ENCODE measurements at regions not wholly inside any gene's neighbourhood (a gene's known extent, or its start where the extent isn't known, plus 50 kb on each side); places are given as distances from the start of the nearest gene placed in this dataset.
A peak's percentile ranks its signal among the peaks of the same experiment; 100 is the strongest.
"Not testable (repeated sequence)": the region's sequence is repeated elsewhere in the genome, so short reads cannot be mapped to it uniquely, and the experiment has no call there.

DNA sequence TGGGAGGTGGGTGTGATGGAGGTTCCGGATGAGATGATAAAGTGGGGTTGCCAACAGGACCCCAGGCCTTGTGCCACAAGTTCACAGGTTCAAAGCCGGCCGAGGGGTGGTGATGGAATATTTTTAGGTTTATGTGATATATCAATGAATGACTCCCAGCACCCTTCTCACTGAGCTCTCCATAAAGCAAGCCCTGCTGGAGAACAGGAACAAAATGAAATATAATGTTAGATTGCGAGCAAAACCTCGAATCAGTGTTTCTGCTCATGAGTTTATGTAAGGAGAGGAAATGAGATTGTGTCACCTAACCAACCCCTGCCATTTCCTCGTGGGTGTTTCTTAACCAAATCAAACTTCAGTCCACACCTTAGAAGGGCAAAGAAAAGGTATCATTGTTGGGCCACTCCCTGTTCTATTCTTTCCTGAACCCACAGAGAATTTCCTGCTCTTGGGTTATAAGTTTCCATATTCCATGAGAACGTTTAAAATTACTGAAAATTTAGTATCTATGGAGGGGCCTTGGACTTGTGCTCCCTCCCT lies 192.2 kb upstream of the EXOC2 start:
- DNase-seq: peak in 1 of 2 donors; percentile 16

DNA sequence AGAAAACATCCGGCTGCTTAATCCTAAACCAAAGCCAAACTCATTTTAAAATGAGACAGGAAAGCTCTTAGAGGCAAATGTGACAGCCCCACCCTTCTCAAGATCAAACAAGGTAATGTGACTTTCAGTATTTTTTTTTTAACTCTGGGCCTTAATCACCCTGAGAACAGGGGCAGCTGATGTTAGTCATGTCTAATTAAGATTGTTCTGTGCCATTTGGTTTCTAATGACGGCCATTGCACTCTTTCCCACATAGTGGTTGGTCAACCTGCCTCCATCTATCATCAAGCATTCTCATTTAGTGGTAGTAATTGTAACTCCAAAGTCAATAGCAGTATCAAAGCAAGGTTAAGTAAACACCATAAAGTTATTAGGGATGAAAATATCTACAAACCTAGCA lies 191.6 kb upstream of the EXOC2 start:
- no peak for DNase-seq

DNA sequence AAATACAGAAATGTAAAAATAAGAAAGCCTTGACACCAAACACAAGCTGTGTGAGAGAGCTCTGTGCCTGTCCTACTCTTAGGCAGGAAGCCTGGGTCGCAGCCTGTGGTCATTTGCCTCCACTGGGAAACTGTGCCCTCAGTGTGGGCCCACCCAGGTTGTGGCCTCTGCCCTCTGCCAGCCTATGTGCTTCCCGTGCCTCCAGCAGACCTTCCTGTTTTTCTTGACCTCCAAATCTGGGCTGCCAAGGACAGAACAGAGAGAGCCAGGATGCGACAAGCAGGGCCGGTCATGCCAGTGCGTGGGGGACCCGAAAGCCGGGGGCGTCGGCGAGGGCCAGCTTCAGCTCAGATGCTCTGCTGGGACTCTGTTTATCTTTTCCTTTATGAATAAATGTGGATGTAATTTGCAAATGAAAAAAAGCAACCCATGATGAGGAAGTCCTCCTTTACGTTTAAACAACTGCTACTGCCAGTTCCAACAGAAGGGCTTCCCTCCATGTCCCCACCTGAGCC lies 189.2 kb upstream of the EXOC2 start:
- DNase-seq: no peak

DNA sequence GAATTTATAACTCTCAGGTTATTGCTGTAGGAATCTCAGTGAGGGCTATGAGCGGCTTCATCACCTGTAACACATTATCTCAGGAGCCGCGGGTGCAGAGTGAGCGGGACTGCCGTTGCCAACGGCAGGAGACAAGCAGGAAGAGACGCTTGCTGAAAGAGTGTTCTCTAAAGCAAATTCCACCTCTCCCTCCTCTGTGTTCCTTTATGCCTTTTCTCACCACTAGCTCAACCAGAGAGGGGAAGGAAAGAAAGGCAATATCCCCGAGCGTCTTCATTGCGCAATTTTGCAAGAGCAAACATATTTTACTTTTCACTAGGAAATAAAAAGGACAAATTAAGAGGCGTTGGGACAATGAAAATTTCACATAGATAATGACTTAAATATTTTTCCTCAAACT lies 185.2 kb upstream of the EXOC2 start:
- no peak for DNase-seq

DNA sequence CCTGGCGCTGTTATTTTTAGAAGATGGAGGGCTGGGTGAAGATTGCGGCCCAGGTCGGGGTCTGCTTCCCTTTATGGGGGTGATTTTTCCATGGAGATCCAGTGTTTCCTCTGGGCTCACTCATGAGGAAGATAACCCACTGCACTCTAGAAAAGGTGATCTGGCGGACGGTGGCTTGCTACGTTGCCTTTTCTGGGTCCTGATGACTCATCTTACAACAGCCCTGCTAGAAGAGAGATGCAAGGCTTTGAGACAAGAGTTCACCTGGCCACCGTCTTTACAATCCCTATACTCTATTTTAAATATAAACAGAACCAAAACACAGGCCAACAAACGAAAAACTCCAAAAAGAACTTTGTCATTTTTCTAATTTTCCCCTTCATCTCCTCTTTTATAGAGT lies 182.1 kb upstream of the EXOC2 start:
- DNase-seq: no peak

DNA sequence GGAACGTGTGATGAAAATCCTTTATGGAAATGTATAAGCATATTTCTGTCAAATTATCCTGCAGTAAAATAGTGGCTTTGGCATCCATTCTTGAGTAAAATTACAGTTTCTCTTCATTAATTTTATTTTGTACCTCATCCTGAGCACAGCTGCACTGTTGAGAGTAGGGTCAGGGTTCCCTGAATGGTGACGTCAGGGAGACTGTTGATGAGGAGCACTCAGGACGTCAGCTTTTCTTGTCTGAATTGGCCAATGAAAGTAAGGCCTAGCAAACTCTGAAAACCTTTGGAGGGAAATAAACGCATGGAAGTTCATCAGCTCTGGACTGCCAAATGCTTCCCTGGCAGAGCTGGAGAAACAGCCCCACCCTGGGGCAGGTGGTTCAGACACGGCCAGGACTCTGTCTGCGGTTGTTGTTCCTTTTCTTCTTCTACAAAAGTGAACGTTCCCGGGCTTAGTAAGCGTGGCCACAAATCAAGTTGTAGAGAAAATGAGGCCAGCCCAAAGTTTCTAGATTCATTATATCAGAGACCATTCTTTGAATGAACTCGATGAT lies 179.7 kb upstream of the EXOC2 start:
- DNase-seq: no peak

DNA sequence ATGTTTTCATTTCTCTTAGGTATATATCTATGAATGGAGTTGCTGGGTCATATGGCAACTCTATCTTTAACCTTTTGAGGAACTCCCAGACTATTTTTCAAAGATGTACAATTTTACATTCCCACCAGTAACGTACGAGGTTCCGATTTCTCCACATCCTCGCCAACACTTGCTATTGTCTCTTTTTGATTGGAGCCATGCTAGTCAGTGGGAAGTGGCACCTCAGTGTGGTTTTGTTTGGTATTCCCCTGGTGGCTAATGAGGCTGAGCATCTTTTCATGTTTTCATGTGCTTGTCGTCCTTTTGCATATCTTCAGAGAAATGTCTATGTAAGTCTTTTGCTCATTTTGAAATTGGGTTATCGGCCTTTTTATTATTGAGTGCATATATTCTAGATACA lies 178.6 kb upstream of the EXOC2 start:
- DNase-seq: no peak

GRCh38 chr6:870096-870495 lies 177.2 kb upstream of the EXOC2 start:
- DNase-seq: no peak

- DNase-seq: no peak
Measured at GRCh38 chr6:868201-868600, 175.3 kb upstream of the EXOC2 start.

GRCh38 chr6:867378-867777 lies 174.4 kb upstream of the EXOC2 start:
- no peak for DNase-seq

- no peak for DNase-seq
Measured at GRCh38 chr6:866316-866715, 173.4 kb upstream of the EXOC2 start.

GRCh38 chr6:865846-866245 lies 172.9 kb upstream of the EXOC2 start:
- no peak for DNase-seq

DNA sequence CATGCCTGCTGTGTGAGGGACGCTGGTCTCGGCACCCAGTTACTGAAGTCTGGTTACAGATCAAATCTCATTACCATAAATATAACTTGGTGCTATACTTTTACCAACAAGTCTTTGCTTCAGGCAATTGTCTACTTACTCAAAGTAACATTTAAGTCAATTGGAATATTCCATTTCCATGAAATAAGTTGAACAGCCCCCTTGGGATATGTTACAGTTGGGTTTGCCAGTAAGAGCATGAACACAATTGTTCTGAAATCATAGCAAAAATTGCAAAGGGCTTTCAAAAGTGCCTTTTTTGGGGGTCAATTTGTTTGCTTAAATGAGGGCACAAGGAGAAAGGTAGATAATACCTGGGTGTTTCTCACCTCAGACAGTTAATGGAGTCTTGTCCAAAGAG lies 170.9 kb upstream of the EXOC2 start:
- DNase-seq: no peak

DNA sequence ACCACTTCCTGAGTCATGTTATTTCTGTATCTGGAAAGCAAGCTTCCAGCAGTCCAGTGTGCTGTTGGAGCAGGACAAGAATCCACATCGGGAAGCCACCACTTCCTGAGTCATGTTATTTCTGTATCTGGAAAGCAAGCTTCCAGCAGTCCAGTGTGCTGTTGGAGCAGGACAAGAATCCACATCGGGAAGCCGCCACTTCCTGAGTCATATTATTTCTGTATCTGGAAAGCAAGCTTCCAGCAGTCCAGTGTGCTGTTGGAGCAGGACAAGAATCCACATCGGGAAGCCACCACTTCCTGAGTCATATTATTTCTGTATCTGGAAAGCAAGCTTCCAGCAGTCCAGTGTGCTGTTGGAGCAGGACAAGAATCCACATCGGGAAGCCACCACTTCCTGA lies 170.2 kb upstream of the EXOC2 start:
- DNase-seq: not testable (repeated sequence)

DNA sequence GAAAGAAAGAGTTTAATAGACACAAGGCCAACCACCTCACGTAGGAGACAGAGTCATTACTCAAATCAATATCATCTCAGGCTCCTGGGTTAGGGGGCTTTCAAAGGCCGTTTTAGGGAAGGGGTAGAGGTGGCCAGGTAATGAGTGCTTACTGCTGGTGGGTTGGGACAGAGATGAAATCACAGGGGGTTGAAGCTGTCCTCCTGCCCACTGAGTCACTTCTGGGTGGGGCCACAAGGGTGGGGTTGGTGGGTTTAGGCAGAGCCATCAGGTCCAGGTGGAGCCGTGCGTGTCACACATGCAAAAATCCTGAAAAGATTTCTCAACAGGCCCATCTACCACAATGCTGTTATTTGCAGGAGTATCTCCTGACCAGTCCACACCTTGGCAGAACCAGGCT lies 167.0 kb upstream of the EXOC2 start:
- no peak for DNase-seq

- DNase-seq: no peak
Measured at GRCh38 chr6:854406-855118, 161.6 kb upstream of the EXOC2 start.

DNA sequence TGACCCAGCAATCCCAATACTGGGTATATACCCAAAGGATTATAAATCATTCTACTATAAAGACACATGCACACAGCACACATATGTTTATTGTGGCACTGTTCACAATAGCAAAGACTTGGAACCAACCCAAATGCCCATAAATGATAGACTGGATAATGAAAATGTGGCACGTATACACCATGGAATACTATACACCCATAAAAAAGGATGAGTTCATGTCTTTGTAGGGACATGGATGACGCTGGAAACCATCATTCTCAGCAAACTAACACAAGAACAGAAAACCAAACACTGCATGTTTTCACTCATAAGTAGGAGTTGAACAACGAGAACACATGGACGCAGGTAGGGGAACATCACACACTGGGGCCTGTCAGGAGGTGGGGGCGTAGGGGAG lies 159.3 kb upstream of the EXOC2 start:
- not testable (repeated sequence) for DNase-seq

- no peak for DNase-seq
Measured at GRCh38 chr6:849075-849506, 156.2 kb upstream of the EXOC2 start.

- no peak for DNase-seq
Measured at GRCh38 chr6:845566-845965, 152.6 kb upstream of the EXOC2 start.

DNA sequence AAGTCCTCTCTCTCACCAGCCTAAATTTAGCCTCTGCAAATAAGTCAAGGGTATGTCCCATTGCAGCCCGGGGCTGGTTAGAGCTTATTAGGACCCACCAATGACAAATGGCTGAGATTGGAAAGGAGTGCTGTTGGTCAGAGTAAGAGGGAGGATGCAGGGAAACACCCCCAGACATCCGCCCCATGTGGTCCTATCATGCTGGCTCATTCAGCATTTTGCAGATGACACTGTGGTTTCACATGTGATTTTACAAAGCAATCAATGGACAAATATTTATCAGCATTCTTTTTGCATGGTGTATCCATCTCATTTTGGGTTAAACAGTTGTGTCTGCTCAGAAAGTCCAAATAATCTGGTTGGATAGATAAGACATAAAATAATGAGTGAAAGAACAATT lies 152.2 kb upstream of the EXOC2 start:
- DNase-seq: no peak

GRCh38 chr6:842141-842540 lies 149.2 kb upstream of the EXOC2 start:
- DNase-seq: no peak

- DNase-seq: no peak
Measured at GRCh38 chr6:841569-841968, 148.6 kb upstream of the EXOC2 start.

DNA sequence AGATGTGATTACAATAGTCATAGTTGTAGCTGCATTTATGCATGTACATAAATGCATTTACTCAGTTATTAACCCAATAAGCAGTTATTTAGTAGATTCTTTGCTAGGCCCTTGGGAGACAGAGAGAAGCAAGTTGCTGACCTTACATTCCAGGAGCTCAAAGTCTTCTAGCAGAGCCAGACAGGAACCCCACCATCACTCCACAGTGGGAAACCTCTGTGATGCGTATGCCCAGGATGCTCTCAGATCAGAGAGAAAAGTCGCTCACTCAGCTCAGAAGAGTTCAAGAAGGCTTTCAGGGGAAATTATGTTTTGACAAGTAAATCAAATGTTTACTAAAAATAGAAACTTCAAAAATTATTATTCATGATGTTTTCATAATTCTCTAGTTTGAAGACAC lies 146.3 kb upstream of the EXOC2 start:
- no peak for DNase-seq

DNA sequence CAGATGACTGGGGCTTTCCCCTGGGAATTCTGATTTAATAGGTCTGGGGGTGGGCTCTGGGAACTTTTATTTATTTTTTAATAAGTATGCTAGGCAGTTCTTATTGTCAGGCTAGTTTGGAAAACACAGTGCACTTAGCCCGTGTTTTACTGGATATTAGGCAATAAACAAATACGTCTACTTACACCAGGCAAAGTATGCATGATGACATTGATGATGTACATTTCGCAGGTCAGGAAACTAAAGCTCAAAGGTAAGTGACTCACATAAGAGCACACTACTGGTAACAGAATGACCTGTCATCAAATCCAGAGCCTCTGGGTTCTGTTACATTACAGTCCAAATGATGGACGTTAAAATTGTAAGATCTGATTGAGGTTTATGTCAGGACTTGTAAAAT lies 144.4 kb upstream of the EXOC2 start:
- no peak for DNase-seq

Data from inflammatory macrophage (primary cell).